Gastrocnemius medialis (tissue), 4 donors: ENCODE measurements at regions not wholly inside any gene's neighbourhood (a gene's known extent, or its start where the extent isn't known, plus 50 kb on each side); places are given as distances from the start of the nearest gene placed in this dataset.

ENCODE experiments used
- ATAC-seq, 2 donors: fragments of 150-250 bp; one replicate each; pipeline ENCODE4 v1.9.1; 2016
- DNase-seq, 2 donors: peaks; one replicate each; pipeline ENCODE4 v3.0.0-alpha.2; 2019
- H3K27ac ChIP-seq, 4 donors: fragments of 200-600 bp; sonication (generic); 1 replicate in 1 of 4; 2 replicates in 3 of 4; pipeline ENCODE4 v1.5.1; 2016 to 2018; ENCODE audit warnings: mild to moderate bottlenecking in 2 of 4, moderate library complexity in 1 of 4
- H3K27me3 ChIP-seq, 3 donors: fragments of 200-600 bp; sonication (generic) in 2 of 3; 1 replicate in 1 of 3; 2 replicates in 2 of 3; pipeline versions ENCODE4 v1.5.1 to v1.6.0; 2016 to 2019; ENCODE audit warnings: mild to moderate bottlenecking in 1 of 3, moderate library complexity in 1 of 3
- H3K36me3 ChIP-seq, 2 donors: fragments of 200-600 bp; sonication (generic) in 1 of 2; one replicate each; pipeline ENCODE4 v1.5.1; 2017 to 2018
- H3K4me1 ChIP-seq, 2 donors: fragments of 200-600 bp; sonication (generic) in 1 of 2; one replicate each; pipeline ENCODE4 v1.5.1; 2016 to 2017; ENCODE audit warnings: mild to moderate bottlenecking in 2 of 2
- H3K4me3 ChIP-seq, 4 donors: fragments of 200-600 bp; sonication (generic) in 3 of 4; 1 replicate in 1 of 4; 2 replicates in 3 of 4; pipeline ENCODE4 v1.5.1; 2016 to 2019; ENCODE audit warnings: mild to moderate bottlenecking in 2 of 4
- H3K9me3 ChIP-seq, 3 donors: fragments of 200-600 bp; sonication (generic) in 2 of 3; 1 replicate in 1 of 3; 2 replicates in 2 of 3; pipeline ENCODE4 v1.5.1; 2016 to 2019
- CTCF ChIP-seq, 5 experiments: fragments of 450-650 bp in 3 of 5; fragments of 200-600 bp in 2 of 5; sonication (generic) in 2 of 5; IDR thresholded peaks in 4 of 5; conservative IDR thresholded peaks in 1 of 5; 1 replicate in 4 of 5; 2 replicates in 1 of 5; pipeline ENCODE4 v1.5.1; 2016 to 2019; ENCODE audit warnings: antibody characterized with exemption in 5 of 5, mild to moderate bottlenecking in 3 of 5, moderate library complexity in 3 of 5
- POLR2A ChIP-seq, 2 donors: fragments of 450-650 bp; IDR thresholded peaks; one replicate each; pipeline ENCODE4 v1.6.1; 2017; ENCODE audit warnings: antibody characterized with exemption in 2 of 2, mild to moderate bottlenecking in 2 of 2, moderate library complexity in 2 of 2
- in situ Hi-C, 4 donors: fragments of 200-750 bp; cut with MboI; loops; one replicate each; pipeline versions ENCODE4 v1.15.0 to v1.8.0; 2017; ENCODE audit warnings: low sequenced_read_pairs in 4 of 4
- intact Hi-C: fragments of 100-400 bp; cut with DNase I; formaldehyde crosslinking; loops from one replicate; pipeline ENCODE4 v1.15.1; 2023; ENCODE audit warnings: low total_unique reads

GRCh38 chr10:33734393-33735155 lies 400.1 kb upstream of the NRP1 start:
- ATAC-seq (no peak), DNase-seq (no peak)
- H3K9me3 ChIP-seq, result no peaks in the 10 kb centered on the region
- in situ Hi-C loops (no loop called here), intact Hi-C loops (no loop called here)
- H3K27ac ChIP-seq, result no peak overlapping the region
- H3K4me3 ChIP-seq, result no peak overlapping the region
- peaks cover 12 to 14% of the 10 kb centered on the region in 2 donors for H3K4me1 ChIP-seq
- H3K27me3 ChIP-seq, result no peaks in the 10 kb centered on the region
- H3K36me3 ChIP-seq, result no peaks in the 10 kb centered on the region
- no peak for TF ChIP-seq CTCF (IDR thresholded peaks at IDR 0.05 in 4 of 5, conservative IDR thresholded peaks at IDR 0.05 in 1 of 5)
- TF ChIP-seq POLR2A (IDR thresholded peaks at IDR 0.05), result no peak

- no peak overlapping the region for H3K4me3 ChIP-seq
- intact Hi-C loops, result no loop called here
- TF ChIP-seq POLR2A (IDR thresholded peaks at IDR 0.05) (no peak), CTCF (IDR thresholded peaks at IDR 0.05 in 4 of 5, conservative IDR thresholded peaks at IDR 0.05 in 1 of 5) (no peak)
- H3K9me3 ChIP-seq, result no peaks in the 10 kb centered on the region
- H3K36me3 ChIP-seq, result no peaks in the 10 kb centered on the region
- no peak overlapping the region for H3K27ac ChIP-seq
- no peak for ATAC-seq
- no peak for DNase-seq
- H3K27me3 ChIP-seq, result no peaks in the 10 kb centered on the region
- H3K4me1 ChIP-seq, result peaks cover 12 to 14% of the 10 kb centered on the region in 2 donors
- in situ Hi-C loops, result no loop called here
Observed at GRCh38 chr10:33733058-33733457, 398.6 kb upstream of the NRP1 start.

GRCh38 chr10:33732161-33732680 lies 397.8 kb upstream of the NRP1 start:
- H3K9me3 ChIP-seq, result no peaks in the 10 kb centered on the region
- DNase-seq, result no peak
- TF ChIP-seq POLR2A (IDR thresholded peaks at IDR 0.05) (no peak), CTCF (IDR thresholded peaks at IDR 0.05 in 4 of 5, conservative IDR thresholded peaks at IDR 0.05 in 1 of 5) (no peak)
- no peak for ATAC-seq
- intact Hi-C loops (no loop called here), in situ Hi-C loops (no loop called here)
- H3K4me1 ChIP-seq, result peaks cover 12 to 14% of the 10 kb centered on the region in 2 donors
- H3K36me3 ChIP-seq, result no peaks in the 10 kb centered on the region
- H3K4me3 ChIP-seq, result no peak overlapping the region
- no peak overlapping the region for H3K27ac ChIP-seq
- H3K27me3 ChIP-seq, result no peaks in the 10 kb centered on the region

GRCh38 chr10:33731322-33731721 lies 396.9 kb upstream of the NRP1 start:
- no peaks in the 10 kb centered on the region for H3K36me3 ChIP-seq
- DNase-seq (no peak), ATAC-seq (no peak)
- intact Hi-C loops (no loop called here), in situ Hi-C loops (no loop called here)
- no peaks in the 10 kb centered on the region for H3K27me3 ChIP-seq
- H3K4me1 ChIP-seq, result peaks cover 12 to 14% of the 10 kb centered on the region in 2 donors
- no peaks in the 10 kb centered on the region for H3K9me3 ChIP-seq
- no peak overlapping the region for H3K27ac ChIP-seq
- no peak for TF ChIP-seq POLR2A (IDR thresholded peaks at IDR 0.05)
- no peak for TF ChIP-seq CTCF (IDR thresholded peaks at IDR 0.05 in 4 of 5, conservative IDR thresholded peaks at IDR 0.05 in 1 of 5)
- no peak overlapping the region for H3K4me3 ChIP-seq
